H9 (cell line): ENCODE measurements at regions not wholly inside any gene's neighbourhood (a gene's known extent, or its start where the extent isn't known, plus 50 kb on each side); places are given as distances from the start of the nearest gene placed in this dataset.

Source experiments
- DNase-seq: peaks from one replicate; pipeline ENCODE4 v3.0.0-alpha.2; 2017
- H2AFZ ChIP-seq: one replicate; pipeline ENCODE4 v1.6.1; 2013; ENCODE audit warnings: mild to moderate bottlenecking, low read length, control low read depth, moderate library complexity
- H2AK5ac ChIP-seq: 2 replicates; pipeline ENCODE4 v1.6.1; 2013; ENCODE audit warnings: low read length, control low read depth, mixed read lengths; ENCODE audit not compliant: insufficient read length
- H2BK120ac ChIP-seq: one replicate; pipeline ENCODE4 v1.6.1; 2013; ENCODE audit warnings: low read depth, mild to moderate bottlenecking, low read length, control low read depth, inconsistent platforms; ENCODE audit not compliant: poor library complexity, severe bottlenecking
- H2BK12ac ChIP-seq: 2 replicates; pipeline ENCODE4 v1.6.1; 2013; ENCODE audit warnings: low read length, control low read depth, mixed read lengths, low read depth; ENCODE audit not compliant: insufficient read length
- H2BK15ac ChIP-seq: 2 replicates; pipeline ENCODE4 v1.6.1; 2013; ENCODE audit warnings: low read depth, low read length, control low read depth
- H2BK20ac ChIP-seq: one replicate; pipeline ENCODE4 v1.6.1; 2013; ENCODE audit warnings: low read depth, mild to moderate bottlenecking, low read length, control low read depth, inconsistent platforms; ENCODE audit not compliant: poor library complexity, severe bottlenecking
- H2BK5ac ChIP-seq: 2 replicates; pipeline ENCODE4 v1.6.1; 2013; ENCODE audit warnings: low read length, control low read depth, mixed read lengths; ENCODE audit not compliant: insufficient read length
- H3K14ac ChIP-seq: 2 replicates; pipeline ENCODE4 v1.6.1; 2013; ENCODE audit warnings: low read length, control low read depth; ENCODE audit not compliant: insufficient read depth
- H3K18ac ChIP-seq: 2 replicates; pipeline ENCODE4 v1.6.1; 2013; ENCODE audit warnings: low read depth, mild to moderate bottlenecking, mixed read lengths, low read length, control low read depth; ENCODE audit not compliant: insufficient read length
- H3K23ac ChIP-seq: 2 replicates; pipeline ENCODE4 v1.6.1; 2013; ENCODE audit warnings: low read length, control low read depth, mixed read lengths, low read depth; ENCODE audit not compliant: insufficient read length
- H3K23me2 ChIP-seq: 2 replicates; pipeline ENCODE4 v1.6.1; 2013; ENCODE audit warnings: low read depth, mild to moderate bottlenecking, mixed read lengths, low read length, control low read depth; ENCODE audit not compliant: insufficient read length, poor library complexity, severe bottlenecking
- H3K27ac ChIP-seq: 2 replicates; pipeline ENCODE4 v1.5.1; 2013; ENCODE audit warnings: low read length, control low read depth, mixed read lengths, low read depth; ENCODE audit not compliant: insufficient read length
- H3K27me3 ChIP-seq: 2 replicates; pipeline ENCODE4 v1.6.1; 2013; ENCODE audit warnings: low read length, control low read depth, inconsistent platforms; ENCODE audit not compliant: insufficient read depth
- H3K4ac ChIP-seq: 2 replicates; pipeline ENCODE4 v1.6.1; 2013; ENCODE audit warnings: low read depth, mild to moderate bottlenecking, control low read depth, inconsistent platforms, low read length, moderate library complexity
- H3K4me1 ChIP-seq: 2 replicates; pipeline ENCODE4 v1.6.1; 2013; ENCODE audit warnings: low read length, control low read depth, inconsistent platforms; ENCODE audit not compliant: insufficient read depth
- H3K4me2 ChIP-seq: 2 replicates; pipeline ENCODE4 v1.6.1; 2013; ENCODE audit warnings: low read length, control low read depth, mixed read lengths; ENCODE audit not compliant: insufficient read length, insufficient read depth
- H3K56ac ChIP-seq: 2 replicates; pipeline ENCODE4 v1.6.1; 2013; ENCODE audit warnings: low read depth, mild to moderate bottlenecking, mixed read lengths, low read length, control low read depth; ENCODE audit not compliant: insufficient read length
- H3K79me1 ChIP-seq: 2 replicates; pipeline ENCODE4 v1.6.1; 2013; ENCODE audit warnings: low read depth, mild to moderate bottlenecking, moderate library complexity, low read length, control low read depth, inconsistent platforms; ENCODE audit not compliant: insufficient read depth, poor library complexity, severe bottlenecking
- H3K79me2 ChIP-seq: 2 replicates; pipeline ENCODE4 v1.6.1; 2013; ENCODE audit warnings: low read length, control low read depth, inconsistent platforms; ENCODE audit not compliant: insufficient read depth
- H3K9ac ChIP-seq: 2 replicates; pipeline ENCODE4 v1.6.1; 2013; ENCODE audit warnings: low read length, control low read depth, mixed read lengths; ENCODE audit not compliant: insufficient read length; ENCODE audit errors: extremely low read depth
- H3K9me3 ChIP-seq: one replicate; pipeline ENCODE4 v1.6.1; 2013; ENCODE audit warnings: low read depth, low read length, inconsistent platforms; ENCODE audit not compliant: control insufficient read depth
- H3T11ph ChIP-seq: one replicate; pipeline ENCODE4 v1.6.1; 2013; ENCODE audit warnings: mild to moderate bottlenecking, low read length, control low read depth, inconsistent platforms
- H4K20me1 ChIP-seq: one replicate; pipeline ENCODE4 v1.6.1; 2013; ENCODE audit not compliant: control insufficient read depth, insufficient read length, insufficient read depth
- H4K5ac ChIP-seq: 2 replicates; pipeline ENCODE4 v1.6.1; 2013; ENCODE audit warnings: low read depth, mild to moderate bottlenecking, mixed read lengths, low read length, control low read depth; ENCODE audit not compliant: insufficient read length
- H4K8ac ChIP-seq: replicated peaks from 2 replicates; pipeline ENCODE4 v1.6.1; 2013; ENCODE audit warnings: low read length, control low read depth, mixed read lengths, low read depth; ENCODE audit not compliant: insufficient read length
- H4K91ac ChIP-seq: 2 replicates; pipeline ENCODE4 v1.6.1; 2013; ENCODE audit warnings: low read depth, mild to moderate bottlenecking, moderate library complexity, mixed read lengths, low read length, control low read depth; ENCODE audit not compliant: insufficient read length
- H3K27ac Mint-ChIP-seq, 3 experiments: 2 replicates in 2 of 3; 3 replicates in 1 of 3; pipeline ENCODE4 v1.8.0; 2020 to 2021; ENCODE audit warnings: mixed read lengths in 3 of 3, mild to moderate bottlenecking in 1 of 3, moderate library complexity in 1 of 3
- H3K27me3 Mint-ChIP-seq: 2 replicates; pipeline ENCODE4 v1.8.0; 2021; ENCODE audit warnings: low read depth, mild to moderate bottlenecking, moderate library complexity, mixed read lengths
- H3K36me3 Mint-ChIP-seq, 3 experiments: 2 replicates in 2 of 3; 3 replicates in 1 of 3; pipeline ENCODE4 v1.8.0; 2020 to 2021; ENCODE audit warnings: low read depth in 3 of 3, mixed read lengths in 3 of 3; ENCODE audit not compliant: insufficient read depth in 1 of 3
- H3K4me1 Mint-ChIP-seq, 2 experiments: 2 replicates each; pipeline ENCODE4 v1.8.0; 2020; ENCODE audit warnings: mixed read lengths in 2 of 2
- H3K4me3 Mint-ChIP-seq, 2 experiments: 2 replicates in 1 of 2; 3 replicates in 1 of 2; pipeline ENCODE4 v1.8.0; 2020 to 2021; ENCODE audit warnings: mild to moderate bottlenecking in 2 of 2, mixed read lengths in 2 of 2, moderate library complexity in 1 of 2
- H3K9me3 Mint-ChIP-seq, 2 experiments: 2 replicates in 1 of 2; 3 replicates in 1 of 2; pipeline ENCODE4 v1.8.0; 2020; ENCODE audit warnings: mild to moderate bottlenecking in 2 of 2, mixed read lengths in 2 of 2, moderate library complexity in 1 of 2
- CTCF ChIP-seq: fragments of 200-600 bp; sonication (generic); conservative IDR thresholded peaks from 3 replicates; pipeline ENCODE4 v1.8.0; 2021; ENCODE audit warnings: antibody characterized with exemption, mild to moderate bottlenecking
- WGBS: extraction: QIAGEN DNeasy Blood & Tissue Kit; methylation state at CpG from one replicate; pipeline ENCODE4 v1.1.7; 2013; ENCODE audit warnings: missing lambda C conversion rate, low lambda C conversion rate, mixed read lengths; ENCODE audit not compliant: insufficient read length; ENCODE audit errors: extremely low coverage; 5-methylcytosine and 5-hydroxymethylcytosine counted together

- H3K27me3 Mint-ChIP-seq, result no peaks in the 10 kb centered on the region
- Histone ChIP-seq H4K8ac (no peak overlapping the region), H3K23me2 (no peaks in the 10 kb centered on the region), H4K20me1 (no peaks in the 10 kb centered on the region), H2BK5ac (no peak overlapping the region), H2BK15ac (no peak overlapping the region), H3K79me2 (no peaks in the 10 kb centered on the region), H3T11ph (no peak overlapping the region), H3K23ac (no peak overlapping the region), H2AK5ac (no peak overlapping the region), H3K56ac (no peak overlapping the region), H3K4me1 (peaks cover 8% of the 10 kb centered on the region; the same call in 1 of the 2 replicates), H3K4me2 (no peak overlapping the region), H3K14ac (no peak overlapping the region), H4K91ac (no peak overlapping the region), H2BK20ac (no peak overlapping the region), H2BK12ac (no peak overlapping the region), H3K4ac (no peak overlapping the region), H2AFZ (no peak overlapping the region), H3K9me3 (no peaks in the 10 kb centered on the region), H2BK120ac (no peak overlapping the region), H3K9ac (no peak overlapping the region), H3K18ac (no peak overlapping the region), H4K5ac (no peak overlapping the region), H3K27ac (no peak overlapping the region), H3K79me1 (no peaks in the 10 kb centered on the region), H3K27me3 (no peaks in the 10 kb centered on the region)
- H3K4me1 Mint-ChIP-seq, result peaks cover 31% of the 10 kb centered on the region in 2 experiments
- no peak overlapping the region for H3K4me3 Mint-ChIP-seq
- H3K36me3 Mint-ChIP-seq, result no peaks in the 10 kb centered on the region
- no peak for DNase-seq
- no peak overlapping the region; a peak in 1 of 7 replicates for H3K27ac Mint-ChIP-seq
- H3K9me3 Mint-ChIP-seq, result no peaks in the 10 kb centered on the region; a peak in 1 of 5 replicates
- TF ChIP-seq CTCF, result no peak
- WGBS, result no CpG with 5 or more reads among the region's 3 CpGs
Observed at GRCh38 chr13:104256701-104257100, 1190.5 kb upstream of the SLC10A2 start.
